Motor neuron (in vitro differentiated cells): ENCODE measurements at regions not wholly inside any gene's neighbourhood (a gene's known extent, or its start where the extent isn't known, plus 50 kb on each side); places are given as distances from the start of the nearest gene placed in this dataset.

Source experiments
- ATAC-seq, 8 experiments: fragments of 200-7000 bp; cut with Tn5 transposase; replicated peaks in 6 of 8; 2 replicates each; pipeline ENCODE4 v1.8.0; 2021; ENCODE audit warnings: mild to moderate bottlenecking in 8 of 8, moderate library complexity in 8 of 8
- H3K27ac ChIP-seq, 2 donors: fragments of 250-450 bp; sonication (Bioruptor Pico); 2 replicates each; pipeline ENCODE4 v1.9.0; 2021; ENCODE audit warnings: antibody characterized with exemption in 2 of 2, mild to moderate bottlenecking in 2 of 2, moderate library complexity in 1 of 2
- H3K4me1 ChIP-seq, 2 donors: fragments of 250-450 bp; sonication (Bioruptor Pico); replicated peaks in 1 of 2; 2 replicates each; pipeline ENCODE4 v1.6.1; 2021; ENCODE audit warnings: antibody characterized with exemption in 2 of 2, mild to moderate bottlenecking in 2 of 2, moderate library complexity in 1 of 2
- H3K4me3 ChIP-seq, 5 donors: fragments of 250-450 bp; sonication (Bioruptor Pico); 2 replicates each; pipeline ENCODE4 v1.9.0; 2021; ENCODE audit warnings: antibody characterized with exemption in 5 of 5, mild to moderate bottlenecking in 5 of 5, moderate library complexity in 4 of 5
- WGBS, 10 experiments: fragments of 450-650 bp; shearing (Covaris generic); methylation state at CpG; one replicate each; pipeline ENCODE4 v1.0.0; 2022; 5-methylcytosine and 5-hydroxymethylcytosine counted together
- in situ Hi-C, 9 experiments: fragments of 400-800 bp; cut with MboI; loops; one replicate each; pipeline ENCODE4 v1.15.0; 2021; ENCODE audit warnings: low sequenced_read_pairs in 9 of 9, low pct_unique_long_range_greater_than_20kb in 2 of 9; ENCODE audit not compliant: unreplicated experiment in 9 of 9

GRCh38 chr14:89573399-89573657 is 156.3 kb upstream of the FOXN3 start:
- 67 to 100% (median 84%) methylated on average over 1 to 3 of the region's 3 CpGs; no CpG with 5 or more reads in 2 of the 10 experiments for WGBS, 10 experiments
- Histone ChIP-seq H3K4me1 (peaks cover 6 to 17% of the 10 kb centered on the region in 2 donors), H3K4me3 (no peak overlapping the region), H3K27ac (no peak overlapping the region)
- in situ Hi-C loops: no loop called here
- ATAC-seq: no peak

- WGBS, 10 experiments: 72 to 100% (median 80%) methylated on average over 1 to 8 of the region's 10 CpGs; no CpG with 5 or more reads in 4 of the 10 experiments
- in situ Hi-C loops: no loop called here
- Histone ChIP-seq H3K27ac (no peak overlapping the region), H3K4me1 (peaks cover 5 to 17% of the 10 kb centered on the region in 2 donors), H3K4me3 (no peak overlapping the region)
- ATAC-seq: no peak
Measured at GRCh38 chr14:89572596-89573398, 155.8 kb upstream of the FOXN3 start.

GRCh38 chr14:89571491-89571890 is 154.5 kb upstream of the FOXN3 start:
- H3K4me1 ChIP-seq: peaks cover 0 to 8% of the 10 kb centered on the region in 2 donors
- 67 to 100% (median 87%) methylated on average over 1 of the region's 1 CpG; no CpG with 5 or more reads in 6 of the 10 experiments for WGBS, 10 experiments
- no peak overlapping the region for H3K27ac ChIP-seq
- no peak for ATAC-seq
- no peak overlapping the region for H3K4me3 ChIP-seq
- in situ Hi-C loops: no loop called here

GRCh38 chr14:89566644-89567415 is 149.8 kb upstream of the FOXN3 start:
- in situ Hi-C loops: no loop called here
- H3K4me1 ChIP-seq: peaks cover 3 to 9% of the 10 kb centered on the region in 2 donors

GRCh38 chr14:89566180-89566579 is 149.1 kb upstream of the FOXN3 start:
- in situ Hi-C loops: no loop called here
- Histone ChIP-seq H3K4me3 (no peak overlapping the region), H3K4me1 (peaks cover 3 to 9% of the 10 kb centered on the region in 2 donors), H3K27ac (no peak overlapping the region)
- WGBS, 10 experiments: 50 to 95% (median 86%) methylated on average over 2 to 5 of the region's 5 CpGs
- ATAC-seq: no peak

More at GRCh38 chr14:89566644-89567415, 149.8 kb upstream of the FOXN3 start:
- no peak overlapping the region for H3K27ac ChIP-seq
- ATAC-seq: no peak
- 0 to 100% (median 62%) methylated on average over 1 to 3 of the region's 3 CpGs; no CpG with 5 or more reads in 3 of the 10 experiments for WGBS, 10 experiments
- H3K4me3 ChIP-seq: no peak overlapping the region

GRCh38 chr14:89565607-89566006 is 148.6 kb upstream of the FOXN3 start:
- 47 to 100% (median 83%) methylated on average over 1 to 5 of the region's 5 CpGs for WGBS, 10 experiments
- H3K27ac ChIP-seq: no peak overlapping the region
- in situ Hi-C loops: no loop called here
- ATAC-seq: no peak
- no peak overlapping the region for H3K4me3 ChIP-seq
- peaks cover 3 to 9% of the 10 kb centered on the region in 2 donors for H3K4me1 ChIP-seq

- WGBS, 10 experiments: 80 to 100% (median 97%) methylated on average over 1 to 3 of the region's 5 CpGs; no CpG with 5 or more reads in 2 of the 10 experiments
- peaks cover 3 to 9% of the 10 kb centered on the region in 2 donors for H3K4me1 ChIP-seq
- ATAC-seq: no peak
- in situ Hi-C loops: no loop called here
- no peak overlapping the region for H3K4me3 ChIP-seq
- no peak overlapping the region for H3K27ac ChIP-seq
Measured at GRCh38 chr14:89564989-89565388, 148.0 kb upstream of the FOXN3 start.

GRCh38 chr14:89564286-89564957 is 147.4 kb upstream of the FOXN3 start:
- ATAC-seq: no peak
- Histone ChIP-seq H3K4me1 (peaks cover 3 to 9% of the 10 kb centered on the region in 2 donors), H3K27ac (no peak overlapping the region), H3K4me3 (no peak overlapping the region)
- in situ Hi-C loops: no loop called here
- 26 to 100% (median 83%) methylated on average over 2 to 11 of the region's 12 CpGs for WGBS, 10 experiments

GRCh38 chr14:89563471-89563870 is 146.4 kb upstream of the FOXN3 start:
- in situ Hi-C loops: no loop called here
- Histone ChIP-seq H3K4me3 (no peak overlapping the region), H3K4me1 (peaks cover 3 to 9% of the 10 kb centered on the region in 2 donors), H3K27ac (no peak overlapping the region)
- WGBS, 10 experiments: 80 to 100% methylated on average over 1 of the region's 1 CpG; no CpG with 5 or more reads in 8 of the 10 experiments
- ATAC-seq: no peak

- in situ Hi-C loops: no loop called here
- no peak overlapping the region for H3K4me3 ChIP-seq
- ATAC-seq: no peak
- 64 to 100% (median 91%) methylated on average over 1 to 7 of the region's 7 CpGs; no CpG with 5 or more reads in 1 of the 10 experiments for WGBS, 10 experiments
- H3K4me1 ChIP-seq: peaks cover 0 to 2% of the 10 kb centered on the region in 2 donors
- no peak overlapping the region for H3K27ac ChIP-seq
Measured at GRCh38 chr14:89551955-89552354, 134.9 kb upstream of the FOXN3 start.

GRCh38 chr14:89551432-89551831 is 134.4 kb upstream of the FOXN3 start:
- Histone ChIP-seq H3K4me3 (no peak overlapping the region), H3K27ac (no peak overlapping the region), H3K4me1 (peaks cover 0 to 2% of the 10 kb centered on the region in 2 donors)
- in situ Hi-C loops: no loop called here
- no peak for ATAC-seq
- WGBS, 10 experiments: 80 to 100% (median 100%) methylated on average over 1 to 3 of the region's 6 CpGs; no CpG with 5 or more reads in 3 of the 10 experiments

GRCh38 chr14:89550821-89551220 is 133.8 kb upstream of the FOXN3 start:
- H3K4me3 ChIP-seq: no peak overlapping the region
- no peak overlapping the region for H3K27ac ChIP-seq
- WGBS, 10 experiments: 70 to 100% (median 82%) methylated on average over 1 to 5 of the region's 8 CpGs; no CpG with 5 or more reads in 2 of the 10 experiments

More at GRCh38 chr14:89550821-89551220, 133.8 kb upstream of the FOXN3 start:
- H3K4me1 ChIP-seq: peaks cover 2% of the 10 kb centered on the region in 2 donors
- ATAC-seq: no peak
- in situ Hi-C loops: no loop called here
